H1 (cell line): ENCODE measurements at regions not wholly inside any gene's neighbourhood (a gene's known extent, or its start where the extent isn't known, plus 50 kb on each side); places are given as distances from the start of the nearest gene placed in this dataset.

ENCODE experiments used
- ATF3 ChIP-seq: IDR thresholded peaks from 2 replicates; pipeline ENCODE4 v1.6.1; 2011; ENCODE audit warnings: low read depth, mild to moderate bottlenecking, low read length; ENCODE audit not compliant: insufficient read depth
- BACH1 ChIP-seq: IDR thresholded peaks from 2 replicates; pipeline ENCODE4 v1.6.1; 2012; ENCODE audit warnings: low read length, improper control_type of control experiment
- CTCF ChIP-seq, 3 experiments: IDR thresholded peaks; 1 replicate in 2 of 3; 2 replicates in 1 of 3; pipeline versions ENCODE4 v1.5.1 to v1.6.1; 2011; ENCODE audit warnings: low read length in 3 of 3, mild to moderate bottlenecking in 3 of 3, inconsistent platforms in 2 of 3, low read depth in 1 of 3, moderate library complexity in 1 of 3; ENCODE audit not compliant: insufficient read depth in 1 of 3; ENCODE audit errors: control extremely low read depth in 1 of 3
- EP300 ChIP-seq, 2 experiments: IDR thresholded peaks; 1 replicate in 1 of 2; 2 replicates in 1 of 2; pipeline ENCODE4 v1.6.1; 2011 to 2012; ENCODE audit warnings: low read depth in 2 of 2, low read length in 2 of 2, mild to moderate bottlenecking in 2 of 2, borderline replicate concordance in 1 of 2, inconsistent platforms in 1 of 2, moderate library complexity in 1 of 2
- EZH2 ChIP-seq: fragments of 200-600 bp; sonication (generic); IDR thresholded peaks from 2 replicates; pipeline ENCODE4 v1.7.1; 2012; ENCODE audit warnings: low read depth, mild to moderate bottlenecking, moderate library complexity, low read length, inconsistent platforms; ENCODE audit not compliant: severe bottlenecking
- GABPA ChIP-seq: IDR thresholded peaks from 2 replicates; pipeline ENCODE4 v1.6.1; 2011; ENCODE audit warnings: mild to moderate bottlenecking, low read length, moderate library complexity, borderline replicate concordance; ENCODE audit not compliant: insufficient read depth
- JUND ChIP-seq: IDR thresholded peaks from 2 replicates; pipeline ENCODE4 v1.6.1; 2011; ENCODE audit warnings: mild to moderate bottlenecking, improper control_type of control experiment, low read length
- MAFK ChIP-seq: IDR thresholded peaks from 2 replicates; pipeline ENCODE4 v1.6.1; 2012; ENCODE audit warnings: low read depth, mild to moderate bottlenecking, improper control_type of control experiment, low read length
- POLR2A ChIP-seq, 2 experiments: IDR thresholded peaks; 1 replicate in 1 of 2; 2 replicates in 1 of 2; pipeline ENCODE4 v1.6.1; 2011; ENCODE audit warnings: low read depth in 2 of 2, low read length in 2 of 2, mild to moderate bottlenecking in 2 of 2; ENCODE audit errors: control extremely low read depth in 1 of 2
- POLR2AphosphoS5 ChIP-seq: IDR thresholded peaks from 2 replicates; pipeline ENCODE4 v1.6.1; 2011; ENCODE audit warnings: low read depth, low read length
- RAD21 ChIP-seq, 2 experiments: IDR thresholded peaks in 1 of 2; conservative IDR thresholded peaks in 1 of 2; 2 replicates each; pipeline ENCODE4 v1.6.1; 2011; ENCODE audit warnings: low read depth in 2 of 2, low read length in 2 of 2, improper control_type of control experiment in 1 of 2, inconsistent platforms in 1 of 2, mild to moderate bottlenecking in 1 of 2, moderate library complexity in 1 of 2
- SIX5 ChIP-seq: IDR thresholded peaks from 2 replicates; pipeline ENCODE4 v1.6.1; 2011; ENCODE audit warnings: mild to moderate bottlenecking, low read depth, low read length
- SP1 ChIP-seq: IDR thresholded peaks from 2 replicates; pipeline ENCODE4 v1.6.1; 2011; ENCODE audit warnings: low read depth, low read length
- ZNF274 ChIP-seq: IDR thresholded peaks from 2 replicates; pipeline ENCODE4 v1.7.0; 2012; ENCODE audit warnings: low read length, borderline replicate concordance; ENCODE audit errors: extremely low read depth

- TF ChIP-seq BACH1: no peak
- no peak for TF ChIP-seq SP1
- no peak for TF ChIP-seq CTCF (IDR thresholded peaks at IDR 0.05; ENCODE audit: control extremely low read depth in 1 of 3, insufficient read depth in 1 of 3, low read depth in 1 of 3, low read length in 3 of 3)
- no peak for TF ChIP-seq JUND
- no peak for TF ChIP-seq EZH2
- no peak for TF ChIP-seq POLR2AphosphoS5
- no peak for TF ChIP-seq ZNF274
- TF ChIP-seq RAD21 (IDR thresholded peaks at IDR 0.05 in 1 of 2, conservative IDR thresholded peaks at IDR 0.05 in 1 of 2; ENCODE audit: low read depth in 2 of 2, low read length in 2 of 2): no peak
- no peak for TF ChIP-seq POLR2A (IDR thresholded peaks at IDR 0.05; ENCODE audit: control extremely low read depth in 1 of 2, low read depth in 2 of 2, low read length in 2 of 2)
- no peak for TF ChIP-seq MAFK
- no peak for TF ChIP-seq GABPA
- no peak for TF ChIP-seq SIX5
- TF ChIP-seq EP300 (IDR thresholded peaks at IDR 0.05; ENCODE audit: borderline replicate concordance in 1 of 2, low read depth in 2 of 2, low read length in 2 of 2): no peak
- no peak for TF ChIP-seq ATF3
Measured at GRCh38 chr12:74656251-74656650, 118.6 kb downstream of the ATXN7L3B start.
